Lower leg skin (tissue), 4 donors: ENCODE measurements at regions not wholly inside any gene's neighbourhood (a gene's known extent, or its start where the extent isn't known, plus 50 kb on each side); places are given as distances from the start of the nearest gene placed in this dataset.

ENCODE experiments used
- DNase-seq, 2 donors: peaks; one replicate each; pipeline ENCODE4 v3.0.0-alpha.2; 2019; ENCODE audit warnings: low spot score in 2 of 2
- H3K4me3 ChIP-seq: fragments of 200-600 bp; sonication (generic); 2 replicates; pipeline ENCODE4 v1.5.1; 2017; ENCODE audit warnings: mild to moderate bottlenecking, low read depth; ENCODE audit not compliant: poor library complexity, severe bottlenecking
- POLR2A ChIP-seq, 2 donors: fragments of 450-650 bp; IDR thresholded peaks; one replicate each; pipeline ENCODE4 v1.6.1; 2016 to 2017; ENCODE audit warnings: antibody characterized with exemption in 2 of 2, mild to moderate bottlenecking in 1 of 2, moderate library complexity in 1 of 2
- WGBS, 2 donors: methylation state at CpG; one replicate each; pipeline ENCODE4 v1.1.5; 2018; 5-methylcytosine and 5-hydroxymethylcytosine counted together
- intact Hi-C: fragments of 100-400 bp; cut with DNase I; formaldehyde crosslinking; loops from one replicate; pipeline ENCODE4 v1.15.0; 2023; ENCODE audit warnings: low total_unique reads
- TF ChIP-seq, protein P1 (sequence below), 3 donors: fragments of 450-650 bp; IDR thresholded peaks; one replicate each; pipeline ENCODE4 v1.5.1; 2016; ENCODE audit warnings: antibody characterized with exemption in 3 of 3, mild to moderate bottlenecking in 3 of 3, moderate library complexity in 2 of 3

DNA sequence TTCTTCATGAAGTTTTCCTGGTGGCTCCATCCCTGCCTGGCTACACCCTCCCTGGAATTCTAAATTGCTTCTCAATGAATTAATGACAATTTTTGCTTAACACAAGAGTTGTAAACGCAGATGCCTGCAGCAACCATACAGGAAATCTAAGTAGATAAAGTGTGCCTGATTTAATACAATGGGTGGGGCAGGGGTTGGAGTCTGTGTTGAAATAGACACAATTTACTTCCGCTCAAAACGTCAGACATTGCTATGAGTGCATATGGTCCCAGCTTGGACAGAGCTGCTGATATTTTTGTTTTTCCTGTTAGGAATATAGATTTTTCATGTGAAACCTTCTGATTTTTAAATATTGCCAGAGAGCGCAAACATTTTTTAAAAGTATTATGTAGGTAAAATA, 1235.0 kb upstream of the SORCS1 start:
- no peak for TF ChIP-seq POLR2A (IDR thresholded peaks at IDR 0.05)
- TF ChIP-seq, protein P1, sequence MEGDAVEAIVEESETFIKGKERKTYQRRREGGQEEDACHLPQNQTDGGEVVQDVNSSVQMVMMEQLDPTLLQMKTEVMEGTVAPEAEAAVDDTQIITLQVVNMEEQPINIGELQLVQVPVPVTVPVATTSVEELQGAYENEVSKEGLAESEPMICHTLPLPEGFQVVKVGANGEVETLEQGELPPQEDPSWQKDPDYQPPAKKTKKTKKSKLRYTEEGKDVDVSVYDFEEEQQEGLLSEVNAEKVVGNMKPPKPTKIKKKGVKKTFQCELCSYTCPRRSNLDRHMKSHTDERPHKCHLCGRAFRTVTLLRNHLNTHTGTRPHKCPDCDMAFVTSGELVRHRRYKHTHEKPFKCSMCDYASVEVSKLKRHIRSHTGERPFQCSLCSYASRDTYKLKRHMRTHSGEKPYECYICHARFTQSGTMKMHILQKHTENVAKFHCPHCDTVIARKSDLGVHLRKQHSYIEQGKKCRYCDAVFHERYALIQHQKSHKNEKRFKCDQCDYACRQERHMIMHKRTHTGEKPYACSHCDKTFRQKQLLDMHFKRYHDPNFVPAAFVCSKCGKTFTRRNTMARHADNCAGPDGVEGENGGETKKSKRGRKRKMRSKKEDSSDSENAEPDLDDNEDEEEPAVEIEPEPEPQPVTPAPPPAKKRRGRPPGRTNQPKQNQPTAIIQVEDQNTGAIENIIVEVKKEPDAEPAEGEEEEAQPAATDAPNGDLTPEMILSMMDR (IDR thresholded peaks at IDR 0.05), result no peak
- WGBS, 2 donors, result 78 to 82% methylated on average over 4 of the region's 4 CpGs
- intact Hi-C loops, result no loop called here
- H3K4me3 ChIP-seq, result no peak overlapping the region
- DNase-seq, result no peak

DNA sequence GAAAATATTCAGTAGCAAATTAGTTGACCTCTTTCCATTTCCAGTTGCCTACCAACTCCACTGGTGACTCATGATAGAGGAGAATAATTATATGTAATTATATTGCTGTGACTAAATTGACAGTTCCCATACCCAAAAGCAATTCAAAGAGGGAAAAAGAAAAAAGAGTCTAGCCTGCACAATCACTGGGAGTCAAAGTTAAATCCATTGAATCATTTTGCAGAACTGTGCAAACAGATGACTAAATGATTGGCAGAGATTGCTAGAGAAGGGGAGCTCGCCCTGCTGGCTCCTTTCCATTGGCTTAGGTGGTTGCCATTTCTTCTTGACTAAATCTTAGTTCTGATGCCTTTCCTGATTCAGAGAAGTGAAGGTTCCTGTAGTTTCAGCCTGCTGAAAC, 1228.6 kb upstream of the SORCS1 start:
- 27 to 53% methylated on average over 1 of the region's 1 CpG for WGBS, 2 donors
- no peak for DNase-seq
- no peak overlapping the region for H3K4me3 ChIP-seq
- no peak for TF ChIP-seq POLR2A (IDR thresholded peaks at IDR 0.05)
- TF ChIP-seq, protein P1 (IDR thresholded peaks at IDR 0.05), result no peak
- intact Hi-C loops, result no loop called here

DNA sequence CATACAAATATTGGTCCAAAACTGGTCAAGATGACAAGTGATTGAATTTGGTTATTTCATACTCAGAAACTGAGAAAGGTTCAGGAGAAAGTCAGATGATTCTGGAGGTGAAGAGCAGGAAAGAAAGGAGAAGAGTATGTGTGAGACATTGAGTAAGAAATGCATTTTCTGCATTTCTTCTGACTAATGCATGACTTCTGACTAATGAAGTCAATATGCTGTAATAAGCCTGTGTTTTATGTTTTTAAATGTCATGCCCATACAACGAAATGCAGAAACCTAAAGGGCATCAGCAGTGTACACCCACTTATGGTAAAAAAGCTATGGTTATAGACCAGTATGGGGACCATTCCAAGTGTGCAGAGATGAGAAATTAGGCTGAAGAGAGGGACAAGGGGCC, 1227.8 kb upstream of the SORCS1 start:
- intact Hi-C loops, result no loop called here
- TF ChIP-seq, protein P1 (IDR thresholded peaks at IDR 0.05), result no peak
- no peak for TF ChIP-seq POLR2A (IDR thresholded peaks at IDR 0.05)
- no peak for DNase-seq
- 26 to 41% methylated on average over 1 of the region's 1 CpG for WGBS, 2 donors
- H3K4me3 ChIP-seq, result no peak overlapping the region

DNA sequence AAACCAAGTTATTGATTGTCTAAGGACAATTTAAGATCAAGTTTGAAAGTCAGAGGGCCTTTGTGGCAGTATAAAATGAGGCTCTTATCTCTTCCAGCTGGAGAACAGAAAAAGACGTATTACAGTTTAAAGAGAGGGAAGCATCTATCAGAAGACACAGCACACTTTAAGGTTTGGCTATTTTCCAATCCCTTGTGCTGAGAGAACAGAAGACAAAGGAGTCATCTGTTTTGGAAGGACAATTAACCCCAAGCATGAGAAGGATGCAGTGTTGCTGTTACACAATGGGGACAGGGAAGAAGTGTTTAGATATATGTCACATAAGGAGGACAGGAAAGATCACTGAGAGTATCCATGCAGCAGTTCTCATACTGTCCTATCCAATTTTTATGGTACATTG, 1224.2 kb upstream of the SORCS1 start:
- TF ChIP-seq, protein P1 (IDR thresholded peaks at IDR 0.05), result no peak
- no peak for TF ChIP-seq POLR2A (IDR thresholded peaks at IDR 0.05)
- 55% methylated on average over 1 of the region's 1 CpG for WGBS, 2 donors
- intact Hi-C loops, result no loop called here
- DNase-seq, result no peak
- H3K4me3 ChIP-seq, result no peak overlapping the region

GRCh38 chr10:108385963-108386362, 1221.5 kb upstream of the SORCS1 start:
- 80 to 88% methylated on average over 3 of the region's 3 CpGs for WGBS, 2 donors
- TF ChIP-seq, protein P1 (IDR thresholded peaks at IDR 0.05), result no peak
- TF ChIP-seq POLR2A (IDR thresholded peaks at IDR 0.05), result no peak
- H3K4me3 ChIP-seq, result no peak overlapping the region
- DNase-seq, result no peak
- intact Hi-C loops, result no loop called here

- intact Hi-C loops, result no loop called here
- 39 to 56% methylated on average over 1 of the region's 1 CpG for WGBS, 2 donors
- TF ChIP-seq, protein P1 (IDR thresholded peaks at IDR 0.05), result no peak
- no peak for TF ChIP-seq POLR2A (IDR thresholded peaks at IDR 0.05)
- DNase-seq, result no peak
- H3K4me3 ChIP-seq, result no peak overlapping the region
Measured at GRCh38 chr10:108384378-108384777, 1219.9 kb upstream of the SORCS1 start.
